ENCODE measurements at regions not wholly inside any gene's neighbourhood (a gene's known extent, or its start where the extent isn't known, plus 50 kb on each side); places are given as distances from the start of the nearest gene placed in this dataset.

DNA sequence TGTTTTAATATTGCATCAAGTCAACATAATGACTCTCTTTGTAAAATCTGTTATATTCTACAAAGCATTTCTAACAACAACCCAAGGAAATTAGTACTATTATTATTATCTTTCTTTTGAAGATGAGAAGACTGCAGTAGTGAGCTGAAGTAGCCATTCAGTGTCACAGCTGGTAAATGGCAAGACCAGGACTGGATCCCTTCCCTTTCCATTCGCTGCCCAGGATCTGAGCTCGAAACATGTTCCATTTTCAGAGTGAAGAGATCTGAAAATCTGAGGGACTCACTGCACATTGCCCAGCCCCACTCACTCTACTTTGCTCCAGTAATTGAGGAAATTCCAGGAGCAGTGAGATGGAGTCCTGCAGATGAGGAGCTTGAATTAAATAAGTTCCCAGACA is 240.0 kb upstream of the BLID start:
- H3K4me1 ChIP-seq: no peaks in the 10 kb centered on the region
- POLR2A ChIA-PET: no interaction called here
- peaks cover 6% of the 10 kb centered on the region; the same call in 1 of the 2 replicates for H3K9me3 ChIP-seq
- Mint-ChIP-seq H3K27ac (ENCODE audit: unreplicated experiment) (no peak overlapping the region), H3K27me3 (ENCODE audit: insufficient read depth, unreplicated experiment) (peaks cover 3% of the 10 kb centered on the region), H3K9me3 (ENCODE audit: unreplicated experiment) (peaks cover 7% of the 10 kb centered on the region), H3K36me3 (ENCODE audit: insufficient read depth, unreplicated experiment) (no peaks in the 10 kb centered on the region), H3K4me3 (ENCODE audit: unreplicated experiment) (no peak overlapping the region), H3K4me1 (ENCODE audit: low read depth, unreplicated experiment) (no peaks in the 10 kb centered on the region)
- TF ChIP-seq CTCF (IDR thresholded peaks at IDR 0.05; ENCODE audit: insufficient read depth in 1 of 2, low read depth in 1 of 2, low read length in 1 of 2, severe bottlenecking in 1 of 2, unreplicated experiment in 1 of 2): no peak
- intact Hi-C loops (cut with micrococcal nuclease; ENCODE audit: unreplicated experiment): no loop called here
- DNase-seq: no peak
- no peak overlapping the region for H3K4me3 ChIP-seq (ENCODE audit: low read depth, low read length)
- BruUV-seq (replicated peaks): no TSS peak
- CTCF ChIA-PET: no interaction called here
- no peaks in the 10 kb centered on the region for H3K36me3 ChIP-seq (ENCODE audit: control insufficient read depth, insufficient read depth, low read length)
- no peaks in the 10 kb centered on the region; the same call in 1 of the 2 replicates for H3K27me3 ChIP-seq (replicated peaks; ENCODE audit: control insufficient read depth, insufficient read depth, low read length)

- POLR2A ChIA-PET: no interaction called here
- no peak overlapping the region for H3K4me3 Mint-ChIP-seq (ENCODE audit: unreplicated experiment)
Observed at GRCh38 chr11:122354025-122354697, 238.1 kb upstream of the BLID start.

GRCh38 chr11:122353561-122353960 is 237.5 kb upstream of the BLID start:
- TF ChIP-seq CTCF (IDR thresholded peaks at IDR 0.05; ENCODE audit: insufficient read depth in 1 of 2, low read depth in 1 of 2, low read length in 1 of 2, severe bottlenecking in 1 of 2, unreplicated experiment in 1 of 2): no peak
- Mint-ChIP-seq H3K4me3 (ENCODE audit: unreplicated experiment) (no peak overlapping the region), H3K27ac (ENCODE audit: unreplicated experiment) (no peak overlapping the region), H3K9me3 (ENCODE audit: unreplicated experiment) (no peaks in the 10 kb centered on the region), H3K4me1 (ENCODE audit: low read depth, unreplicated experiment) (no peaks in the 10 kb centered on the region), H3K36me3 (ENCODE audit: insufficient read depth, unreplicated experiment) (no peaks in the 10 kb centered on the region), H3K27me3 (ENCODE audit: insufficient read depth, unreplicated experiment) (peaks cover 8% of the 10 kb centered on the region)
- no peaks in the 10 kb centered on the region for H3K4me1 ChIP-seq
- no TSS peak for BruUV-seq (replicated peaks)
- no peak for DNase-seq
- intact Hi-C loops (cut with micrococcal nuclease; ENCODE audit: unreplicated experiment): no loop called here
- H3K4me3 ChIP-seq (ENCODE audit: low read depth, low read length): no peak overlapping the region
- ChIA-PET POLR2A (no interaction called here), CTCF (no interaction called here)
- no peaks in the 10 kb centered on the region; the same call in 1 of the 2 replicates for H3K27me3 ChIP-seq (replicated peaks; ENCODE audit: control insufficient read depth, insufficient read depth, low read length)
- peaks cover 8% of the 10 kb centered on the region; the same call in 1 of the 2 replicates for H3K9me3 ChIP-seq
- no peaks in the 10 kb centered on the region for H3K36me3 ChIP-seq (ENCODE audit: control insufficient read depth, insufficient read depth, low read length)

More at GRCh38 chr11:122354025-122354697, 238.1 kb upstream of the BLID start:
- intact Hi-C loops (cut with micrococcal nuclease; ENCODE audit: unreplicated experiment): no loop called here
- DNase-seq: no peak
- Mint-ChIP-seq H3K4me1 (ENCODE audit: low read depth, unreplicated experiment) (no peaks in the 10 kb centered on the region), H3K36me3 (ENCODE audit: insufficient read depth, unreplicated experiment) (no peaks in the 10 kb centered on the region), H3K27me3 (ENCODE audit: insufficient read depth, unreplicated experiment) (peaks cover 6% of the 10 kb centered on the region), H3K9me3 (ENCODE audit: unreplicated experiment) (no peaks in the 10 kb centered on the region), H3K27ac (ENCODE audit: unreplicated experiment) (no peak overlapping the region)
- BruUV-seq (replicated peaks): no TSS peak
- peaks cover 8% of the 10 kb centered on the region; the same call in 1 of the 2 replicates for H3K9me3 ChIP-seq
- H3K36me3 ChIP-seq (ENCODE audit: control insufficient read depth, insufficient read depth, low read length): no peaks in the 10 kb centered on the region
- TF ChIP-seq CTCF (IDR thresholded peaks at IDR 0.05; ENCODE audit: insufficient read depth in 1 of 2, low read depth in 1 of 2, low read length in 1 of 2, severe bottlenecking in 1 of 2, unreplicated experiment in 1 of 2): no peak
- CTCF ChIA-PET: interaction anchor here (0.6 kb wide), 1 partner anchor 121 kb away, joined by 3 read pairs; no protein-coding TSS in a partner anchor
- no peaks in the 10 kb centered on the region; the same call in 1 of the 2 replicates for H3K27me3 ChIP-seq (replicated peaks; ENCODE audit: control insufficient read depth, insufficient read depth, low read length)
- no peaks in the 10 kb centered on the region for H3K4me1 ChIP-seq
- H3K4me3 ChIP-seq (ENCODE audit: low read depth, low read length): no peak overlapping the region

Measured in Caco-2 (cell line).